ENCODE measurements at regions not wholly inside any gene's neighbourhood (a gene's known extent, or its start where the extent isn't known, plus 50 kb on each side); places are given as distances from the start of the nearest gene placed in this dataset.

DNA sequence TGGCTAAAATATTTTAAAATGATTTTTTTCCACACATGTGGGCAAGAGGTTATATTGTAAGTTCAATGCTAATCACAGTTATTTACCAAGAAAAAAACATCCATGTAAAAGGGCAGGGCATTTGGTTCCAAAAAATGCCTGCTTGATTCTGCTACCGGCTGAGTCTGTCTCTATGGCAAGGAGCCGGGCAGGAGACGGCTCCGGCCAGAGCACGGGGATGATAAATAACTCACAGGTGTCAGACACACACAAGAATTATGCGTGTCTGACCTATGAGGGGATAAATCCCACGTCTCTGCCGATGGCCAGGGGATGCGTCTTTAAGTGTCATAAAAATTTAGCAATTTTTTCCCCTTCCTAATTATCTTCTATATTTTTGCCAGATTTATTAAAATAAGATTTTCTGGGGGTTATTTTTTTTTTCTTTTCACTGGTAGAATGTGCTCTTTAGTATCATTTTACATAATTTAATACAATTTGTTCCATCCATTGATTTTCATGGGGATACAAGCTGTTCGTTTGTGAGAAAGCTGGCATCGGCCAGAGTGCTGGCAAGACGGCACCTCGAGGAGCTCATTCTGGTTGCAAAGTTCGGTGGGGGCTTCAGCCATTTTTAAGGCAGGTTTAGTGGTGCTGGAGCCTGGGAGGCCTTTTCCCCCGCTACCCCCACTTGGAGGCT lies 253.9 kb downstream of the ZNF536 start:
- H3K36me3 ChIP-seq (ENCODE audit: insufficient read depth, low read length) = no peaks in the 10 kb centered on the region
- no peak overlapping the region for H3K4me3 ChIP-seq (ENCODE audit: insufficient read depth, low read length)
- H3K79me2 ChIP-seq (ENCODE audit: insufficient read depth, low read length) = no peaks in the 10 kb centered on the region
- H3K27ac ChIP-seq (ENCODE audit: low read depth, low read length) = no peak overlapping the region
- TF ChIP-seq, protein P1, sequence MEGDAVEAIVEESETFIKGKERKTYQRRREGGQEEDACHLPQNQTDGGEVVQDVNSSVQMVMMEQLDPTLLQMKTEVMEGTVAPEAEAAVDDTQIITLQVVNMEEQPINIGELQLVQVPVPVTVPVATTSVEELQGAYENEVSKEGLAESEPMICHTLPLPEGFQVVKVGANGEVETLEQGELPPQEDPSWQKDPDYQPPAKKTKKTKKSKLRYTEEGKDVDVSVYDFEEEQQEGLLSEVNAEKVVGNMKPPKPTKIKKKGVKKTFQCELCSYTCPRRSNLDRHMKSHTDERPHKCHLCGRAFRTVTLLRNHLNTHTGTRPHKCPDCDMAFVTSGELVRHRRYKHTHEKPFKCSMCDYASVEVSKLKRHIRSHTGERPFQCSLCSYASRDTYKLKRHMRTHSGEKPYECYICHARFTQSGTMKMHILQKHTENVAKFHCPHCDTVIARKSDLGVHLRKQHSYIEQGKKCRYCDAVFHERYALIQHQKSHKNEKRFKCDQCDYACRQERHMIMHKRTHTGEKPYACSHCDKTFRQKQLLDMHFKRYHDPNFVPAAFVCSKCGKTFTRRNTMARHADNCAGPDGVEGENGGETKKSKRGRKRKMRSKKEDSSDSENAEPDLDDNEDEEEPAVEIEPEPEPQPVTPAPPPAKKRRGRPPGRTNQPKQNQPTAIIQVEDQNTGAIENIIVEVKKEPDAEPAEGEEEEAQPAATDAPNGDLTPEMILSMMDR (IDR thresholded peaks at IDR 0.05; ENCODE audit: extremely low read depth, low read depth, low read length) = no peak
- H3K4me2 ChIP-seq (ENCODE audit: insufficient read depth, low read length) = no peak overlapping the region
- no peaks in the 10 kb centered on the region for H3K4me1 ChIP-seq (ENCODE audit: insufficient read depth, low read length)
- DNase-seq (ENCODE audit: insufficient read length, low spot score, missing footprints) = no peak
- H3K27me3 ChIP-seq (ENCODE audit: insufficient read depth, low read length) = no peaks in the 10 kb centered on the region
- no peaks in the 10 kb centered on the region for H3K9me3 ChIP-seq (ENCODE audit: low read depth, low read length)
- H4K20me1 ChIP-seq (ENCODE audit: insufficient read depth, low read length) = no peaks in the 10 kb centered on the region
- no peak overlapping the region for H2AFZ ChIP-seq (ENCODE audit: low read length)

DNA sequence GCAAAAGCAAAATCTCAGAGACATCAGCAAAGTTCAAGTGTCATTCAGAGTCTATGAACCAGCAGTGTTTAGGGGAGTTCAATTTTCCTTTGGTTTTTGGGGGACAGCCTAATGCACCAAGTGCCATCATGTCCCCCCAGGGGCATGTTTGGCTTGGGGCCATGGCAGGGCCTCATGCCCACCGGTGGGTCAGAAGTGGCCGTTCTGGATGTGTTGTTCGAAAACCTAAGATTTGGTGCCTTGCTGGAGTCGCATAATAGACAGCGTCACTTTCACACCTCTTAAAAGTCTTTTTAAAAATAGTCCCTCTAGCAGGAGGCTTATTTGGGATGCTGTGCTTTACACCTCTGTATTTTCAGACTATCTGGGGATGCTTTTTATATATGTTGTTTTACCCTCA lies 250.1 kb downstream of the ZNF536 start:
- TF ChIP-seq, protein P1 (IDR thresholded peaks at IDR 0.05; ENCODE audit: extremely low read depth, low read depth, low read length) = no peak
- Histone ChIP-seq H3K4me2 (ENCODE audit: insufficient read depth, low read length) (no peak overlapping the region), H3K9me3 (ENCODE audit: low read depth, low read length) (no peaks in the 10 kb centered on the region), H4K20me1 (ENCODE audit: insufficient read depth, low read length) (no peaks in the 10 kb centered on the region), H3K4me3 (ENCODE audit: insufficient read depth, low read length) (no peak overlapping the region), H2AFZ (ENCODE audit: low read length) (no peak overlapping the region), H3K4me1 (ENCODE audit: insufficient read depth, low read length) (no peaks in the 10 kb centered on the region), H3K36me3 (ENCODE audit: insufficient read depth, low read length) (no peaks in the 10 kb centered on the region), H3K79me2 (ENCODE audit: insufficient read depth, low read length) (no peaks in the 10 kb centered on the region), H3K27me3 (ENCODE audit: insufficient read depth, low read length) (no peaks in the 10 kb centered on the region), H3K27ac (ENCODE audit: low read depth, low read length) (no peak overlapping the region)
- DNase-seq (ENCODE audit: insufficient read length, low spot score, missing footprints) = no peak

DNA sequence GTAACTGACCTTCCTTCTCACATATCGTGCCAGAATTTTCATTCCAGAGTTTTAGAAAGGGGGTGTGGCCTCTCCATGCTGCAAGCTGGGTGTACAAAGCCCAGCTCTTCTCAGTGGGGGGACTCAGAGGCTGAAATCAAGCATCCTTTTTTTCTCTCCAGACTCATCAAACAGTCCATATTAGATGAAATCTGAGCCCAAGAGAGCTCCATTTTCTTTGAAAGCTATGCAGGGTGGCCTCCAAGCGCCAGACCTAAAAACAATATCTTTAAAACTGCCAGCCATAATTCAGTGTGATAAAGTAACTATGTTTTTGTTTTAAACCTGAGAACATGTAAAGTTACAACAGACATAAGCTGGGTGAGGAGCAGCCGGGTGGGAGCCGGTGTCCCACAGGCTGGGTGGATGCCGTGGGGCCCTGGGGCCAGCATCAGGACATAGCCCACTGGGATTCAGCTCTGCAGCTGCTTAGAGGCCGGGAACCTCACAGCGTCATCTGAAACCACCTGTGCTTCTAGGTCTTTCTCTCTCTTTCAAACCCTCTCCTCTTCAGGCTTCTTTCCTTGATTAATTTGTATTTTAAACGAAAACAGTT lies 249.2 kb downstream of the ZNF536 start:
- H3K27ac ChIP-seq (ENCODE audit: low read depth, low read length) = no peak overlapping the region
- TF ChIP-seq, protein P1 (IDR thresholded peaks at IDR 0.05; ENCODE audit: extremely low read depth, low read depth, low read length) = no peak
- DNase-seq (ENCODE audit: insufficient read length, low spot score, missing footprints) = no peak
- no peak overlapping the region for H3K4me2 ChIP-seq (ENCODE audit: insufficient read depth, low read length)
- no peaks in the 10 kb centered on the region for H3K36me3 ChIP-seq (ENCODE audit: insufficient read depth, low read length)
- no peaks in the 10 kb centered on the region for H4K20me1 ChIP-seq (ENCODE audit: insufficient read depth, low read length)
- H3K4me1 ChIP-seq (ENCODE audit: insufficient read depth, low read length) = no peaks in the 10 kb centered on the region
- no peak overlapping the region for H3K4me3 ChIP-seq (ENCODE audit: insufficient read depth, low read length)
- H3K9me3 ChIP-seq (ENCODE audit: low read depth, low read length) = no peaks in the 10 kb centered on the region
- H3K79me2 ChIP-seq (ENCODE audit: insufficient read depth, low read length) = no peaks in the 10 kb centered on the region
- H2AFZ ChIP-seq (ENCODE audit: low read length) = no peak overlapping the region
- H3K27me3 ChIP-seq (ENCODE audit: insufficient read depth, low read length) = no peaks in the 10 kb centered on the region

DNA sequence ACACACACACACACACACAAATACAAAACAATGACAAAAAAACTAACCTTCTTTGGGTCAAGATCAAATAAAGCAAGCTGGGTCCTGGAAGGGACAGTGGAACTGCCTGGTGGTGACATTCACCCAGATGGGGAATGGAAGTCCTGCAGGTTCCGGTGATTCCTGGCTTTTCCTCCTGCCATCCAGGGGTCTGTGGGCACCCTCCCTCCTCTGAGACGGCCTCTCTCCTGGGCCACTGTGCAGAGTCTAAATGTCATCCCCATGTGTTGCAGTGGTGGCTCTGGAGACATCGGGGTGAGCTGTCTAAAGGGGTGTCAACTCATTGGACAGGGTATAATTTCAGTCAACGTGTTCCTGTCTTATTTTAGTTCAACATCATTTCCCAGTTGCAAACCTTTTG lies 248.2 kb downstream of the ZNF536 start:
- TF ChIP-seq, protein P1 (IDR thresholded peaks at IDR 0.05; ENCODE audit: extremely low read depth, low read depth, low read length) = no peak
- Histone ChIP-seq H3K9me3 (ENCODE audit: low read depth, low read length) (no peaks in the 10 kb centered on the region), H4K20me1 (ENCODE audit: insufficient read depth, low read length) (no peaks in the 10 kb centered on the region), H3K4me2 (ENCODE audit: insufficient read depth, low read length) (no peak overlapping the region), H2AFZ (ENCODE audit: low read length) (no peak overlapping the region), H3K36me3 (ENCODE audit: insufficient read depth, low read length) (no peaks in the 10 kb centered on the region), H3K79me2 (ENCODE audit: insufficient read depth, low read length) (no peaks in the 10 kb centered on the region), H3K27me3 (ENCODE audit: insufficient read depth, low read length) (no peaks in the 10 kb centered on the region), H3K27ac (ENCODE audit: low read depth, low read length) (no peak overlapping the region), H3K4me1 (ENCODE audit: insufficient read depth, low read length) (no peaks in the 10 kb centered on the region), H3K4me3 (ENCODE audit: insufficient read depth, low read length) (no peak overlapping the region)
- DNase-seq (ENCODE audit: insufficient read length, low spot score, missing footprints) = no peak
